CD4-positive, alpha-beta memory T cell (primary cell): ENCODE measurements at regions not wholly inside any gene's neighbourhood (a gene's known extent, or its start where the extent isn't known, plus 50 kb on each side); places are given as distances from the start of the nearest gene placed in this dataset.

Experiments
- CTCF ChIA-PET: fragments of 350-600 bp; sonication (Branson Sonifier 250); formaldehyde crosslinking; loops from one replicate; lab custom pipeline; 2021; ENCODE audit warnings: inconsistent platforms; ENCODE audit not compliant: partially characterized antibody; lab: Charles Lee
- POLR2A ChIA-PET: fragments of 350-600 bp; sonication (Branson Sonifier 250); formaldehyde crosslinking; loops from one replicate; lab custom pipeline; 2021; ENCODE audit not compliant: partially characterized antibody; lab: Charles Lee
- DNase-seq, 5 donors: peaks; one replicate each; pipeline versions ENCODE4 v3.0.0 to v3.0.0-alpha.2; 2020 to 2022; ENCODE audit warnings: mixed read lengths in 1 of 5
- H3K27ac ChIP-seq: one replicate; pipeline ENCODE4 v1.7.0; 2013; ENCODE audit warnings: low read depth, low read length
- H3K27me3 ChIP-seq: 2 replicates; pipeline ENCODE4 v1.7.0; 2013; ENCODE audit warnings: mild to moderate bottlenecking, low read length, moderate library complexity; ENCODE audit not compliant: insufficient read depth
- H3K36me3 ChIP-seq: 2 replicates; pipeline ENCODE4 v1.7.0; 2013; ENCODE audit warnings: mild to moderate bottlenecking, low read length, moderate library complexity; ENCODE audit not compliant: insufficient read depth
- H3K4me1 ChIP-seq: 2 replicates; pipeline ENCODE4 v1.7.0; 2013; ENCODE audit warnings: mild to moderate bottlenecking, low read length, moderate library complexity; ENCODE audit not compliant: insufficient read depth
- H3K4me3 ChIP-seq, 2 donors: one replicate each; pipeline ENCODE4 v1.7.0; 2013; ENCODE audit warnings: low read length in 2 of 2, mild to moderate bottlenecking in 1 of 2
- H3K9me3 ChIP-seq, 2 donors: one replicate each; pipeline ENCODE4 v1.7.0; 2013; ENCODE audit warnings: low read length in 2 of 2, control low read depth in 1 of 2; ENCODE audit not compliant: control insufficient read depth in 1 of 2
- H3K27ac Mint-ChIP-seq, 7 donors: one replicate each; pipeline ENCODE4 v1.8.0; 2020 to 2021; ENCODE audit warnings: mixed read lengths in 7 of 7, mild to moderate bottlenecking in 6 of 7, inconsistent platforms in 3 of 7, moderate library complexity in 3 of 7
- H3K27me3 Mint-ChIP-seq, 2 donors: one replicate each; pipeline ENCODE4 v1.8.0; 2020 to 2021; ENCODE audit warnings: mixed read lengths in 2 of 2
- H3K36me3 Mint-ChIP-seq, 2 donors: one replicate each; pipeline ENCODE4 v1.8.0; 2020 to 2021; ENCODE audit warnings: mixed read lengths in 2 of 2, inconsistent platforms in 1 of 2, mild to moderate bottlenecking in 1 of 2
- H3K4me1 Mint-ChIP-seq, 4 donors: one replicate each; pipeline ENCODE4 v1.8.0; 2020 to 2021; ENCODE audit warnings: mixed read lengths in 4 of 4, mild to moderate bottlenecking in 1 of 4
- H3K4me3 Mint-ChIP-seq, 8 donors: one replicate each; pipeline ENCODE4 v1.8.0; 2020 to 2021; ENCODE audit warnings: mixed read lengths in 8 of 8, mild to moderate bottlenecking in 7 of 8, moderate library complexity in 6 of 8, inconsistent platforms in 3 of 8
- H3K9me3 Mint-ChIP-seq, 8 donors: one replicate each; pipeline ENCODE4 v1.8.0; 2020 to 2021; ENCODE audit warnings: mixed read lengths in 8 of 8, mild to moderate bottlenecking in 5 of 8, inconsistent platforms in 3 of 8, moderate library complexity in 1 of 8
- intact Hi-C: fragments of 100-400 bp; cut with micrococcal nuclease; formaldehyde crosslinking; loops from one replicate; pipeline ENCODE4 v1.15.1; 2023

- POLR2A ChIA-PET, result no interaction called here
- H3K4me3 ChIP-seq, result no peak overlapping the region
- Mint-ChIP-seq H3K27me3 (peaks cover 2 to 5% of the 10 kb centered on the region in 2 donors), H3K36me3 (no peaks in the 10 kb centered on the region), H3K9me3 (no peaks in the 10 kb centered on the region), H3K4me1 (no peaks in the 10 kb centered on the region), H3K4me3 (no peak overlapping the region), H3K27ac (no peak overlapping the region)
- no peak for DNase-seq
- no peaks in the 10 kb centered on the region for H3K36me3 ChIP-seq
- intact Hi-C loops, result no loop called here
- no peak overlapping the region for H3K27ac ChIP-seq
- CTCF ChIA-PET, result no interaction called here
- no peaks in the 10 kb centered on the region for H3K27me3 ChIP-seq
- H3K9me3 ChIP-seq, result no peaks in the 10 kb centered on the region
- H3K4me1 ChIP-seq, result no peaks in the 10 kb centered on the region
Observed at GRCh38 chr10:78378192-78378591, 344.5 kb downstream of the RPS24 start.

DNA sequence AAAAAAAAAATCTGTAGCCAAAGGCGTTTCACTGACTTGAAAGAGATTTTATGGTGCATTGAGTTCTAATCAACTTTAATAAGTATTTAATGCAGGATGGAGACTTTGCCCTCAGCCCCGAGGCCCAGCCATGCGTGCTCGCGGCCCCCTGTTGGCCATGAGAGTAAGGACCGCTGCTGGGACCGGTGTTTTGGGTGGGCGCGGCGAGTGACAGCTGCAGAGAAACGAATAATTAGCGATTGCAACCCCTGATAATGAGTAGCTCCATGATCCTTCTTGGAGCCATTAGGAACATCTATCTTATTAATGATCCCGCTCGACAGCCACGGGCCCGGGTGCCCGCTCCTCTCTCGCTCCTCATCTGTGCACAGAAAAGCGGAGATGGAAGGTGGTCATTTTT, 347.4 kb downstream of the RPS24 start:
- H3K36me3 Mint-ChIP-seq, result no peaks in the 10 kb centered on the region
- POLR2A ChIA-PET, result no interaction called here
- no peak for DNase-seq
- no peak overlapping the region for H3K4me3 Mint-ChIP-seq
- CTCF ChIA-PET, result interaction anchor here (1.0 to 1.5 kb wide), 2 partner anchors 10 to 335 kb away, joined by 3 to 4 read pairs; no protein-coding TSS in a partner anchor
- H3K27me3 Mint-ChIP-seq, result peaks cover 2 to 17% of the 10 kb centered on the region in 2 donors
- Histone ChIP-seq H3K4me3 (no peak overlapping the region), H3K27ac (no peak overlapping the region), H3K36me3 (no peaks in the 10 kb centered on the region), H3K4me1 (no peaks in the 10 kb centered on the region), H3K9me3 (no peaks in the 10 kb centered on the region), H3K27me3 (no peaks in the 10 kb centered on the region)
- no peak overlapping the region for H3K27ac Mint-ChIP-seq
- H3K9me3 Mint-ChIP-seq, result no peaks in the 10 kb centered on the region
- no peaks in the 10 kb centered on the region for H3K4me1 Mint-ChIP-seq
- intact Hi-C loops, result no loop called here

DNA sequence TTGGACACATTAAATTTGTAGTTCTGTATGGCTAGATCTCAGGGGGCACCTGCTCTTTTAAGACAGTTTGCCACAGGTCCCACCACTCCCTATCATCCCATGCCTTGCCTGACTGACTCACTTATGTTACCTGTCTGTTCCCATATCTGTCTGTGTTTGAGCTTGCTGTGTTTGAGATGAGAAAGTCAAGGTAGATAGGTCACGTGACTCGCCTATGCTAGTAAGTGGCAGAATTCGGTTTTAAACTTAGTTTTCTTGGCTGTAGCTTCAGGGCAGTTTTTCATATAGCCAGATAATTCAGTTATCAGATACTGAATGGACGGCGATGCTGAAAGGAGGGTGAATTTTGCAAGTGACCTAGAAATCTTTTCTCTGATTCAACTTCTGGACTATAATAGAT, 348.4 kb downstream of the RPS24 start:
- Mint-ChIP-seq H3K4me3 (no peak overlapping the region), H3K4me1 (no peaks in the 10 kb centered on the region), H3K27me3 (peaks cover 2 to 17% of the 10 kb centered on the region in 2 donors), H3K27ac (no peak overlapping the region), H3K9me3 (no peaks in the 10 kb centered on the region), H3K36me3 (no peaks in the 10 kb centered on the region)
- H3K27me3 ChIP-seq, result no peaks in the 10 kb centered on the region
- no peaks in the 10 kb centered on the region for H3K4me1 ChIP-seq
- intact Hi-C loops, result no loop called here
- H3K4me3 ChIP-seq, result no peak overlapping the region
- POLR2A ChIA-PET, result no interaction called here
- no peaks in the 10 kb centered on the region for H3K36me3 ChIP-seq
- no peaks in the 10 kb centered on the region for H3K9me3 ChIP-seq
- CTCF ChIA-PET, result interaction anchor here (1.5 kb wide), 1 partner anchor 336 kb away, joined by 4 read pairs; no protein-coding TSS in a partner anchor
- DNase-seq, result no peak
- no peak overlapping the region for H3K27ac ChIP-seq

- Histone ChIP-seq H3K9me3 (no peaks in the 10 kb centered on the region), H3K36me3 (no peaks in the 10 kb centered on the region), H3K4me1 (no peaks in the 10 kb centered on the region), H3K4me3 (no peak overlapping the region), H3K27me3 (no peaks in the 10 kb centered on the region), H3K27ac (no peak overlapping the region)
- H3K36me3 Mint-ChIP-seq, result no peaks in the 10 kb centered on the region
- CTCF ChIA-PET, result no interaction called here
- H3K9me3 Mint-ChIP-seq, result no peaks in the 10 kb centered on the region
- H3K4me3 Mint-ChIP-seq, result no peak overlapping the region
- peaks cover 2 to 17% of the 10 kb centered on the region in 2 donors for H3K27me3 Mint-ChIP-seq
- DNase-seq, result no peak
- POLR2A ChIA-PET, result no interaction called here
- H3K4me1 Mint-ChIP-seq, result no peaks in the 10 kb centered on the region
- H3K27ac Mint-ChIP-seq, result no peak overlapping the region
- intact Hi-C loops, result no loop called here
Observed at GRCh38 chr10:78382772-78383171, 349.1 kb downstream of the RPS24 start.

DNA sequence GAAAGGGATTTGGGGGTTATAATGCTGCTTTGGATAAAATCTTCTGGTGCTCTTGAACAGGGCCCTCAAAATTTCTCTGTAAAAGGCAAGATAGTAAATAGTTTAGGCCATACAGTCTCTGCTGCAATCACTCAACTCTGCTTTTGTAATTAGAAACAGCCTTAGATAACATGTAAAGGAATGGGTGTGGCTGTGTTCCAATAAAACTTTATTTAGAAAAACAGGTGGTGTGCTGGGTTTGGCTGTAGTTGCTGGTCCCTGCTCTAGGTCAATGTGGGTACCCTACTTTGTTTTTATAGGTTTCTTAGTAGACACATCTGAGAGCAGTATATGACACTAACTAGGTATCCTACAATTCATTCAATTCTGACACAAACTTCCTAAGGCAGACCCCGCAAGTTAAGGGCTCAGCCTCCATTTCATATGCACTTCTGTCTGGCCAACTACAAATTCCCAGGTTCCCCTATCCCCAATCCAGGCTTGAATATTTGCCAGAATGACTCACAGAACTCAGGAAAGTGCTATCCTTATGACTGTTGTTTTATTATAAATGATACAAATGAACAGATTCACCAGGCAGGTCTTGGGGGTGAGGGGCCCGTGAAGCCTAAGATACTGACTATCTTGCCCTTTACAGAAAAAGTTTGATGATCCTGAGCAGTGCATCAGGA, 349.9 kb downstream of the RPS24 start:
- POLR2A ChIA-PET, result no interaction called here
- Histone ChIP-seq H3K4me1 (no peaks in the 10 kb centered on the region), H3K4me3 (no peak overlapping the region), H3K9me3 (no peaks in the 10 kb centered on the region), H3K27me3 (no peaks in the 10 kb centered on the region), H3K36me3 (no peaks in the 10 kb centered on the region), H3K27ac (no peak overlapping the region)
- no peaks in the 10 kb centered on the region for H3K9me3 Mint-ChIP-seq
- CTCF ChIA-PET, result no interaction called here
- no peak for DNase-seq
- no peaks in the 10 kb centered on the region for H3K36me3 Mint-ChIP-seq
- H3K27me3 Mint-ChIP-seq, result peaks cover 2 to 21% of the 10 kb centered on the region in 2 donors
- H3K27ac Mint-ChIP-seq, result no peak overlapping the region
- H3K4me1 Mint-ChIP-seq, result no peaks in the 10 kb centered on the region
- no peak overlapping the region for H3K4me3 Mint-ChIP-seq
- intact Hi-C loops, result no loop called here

DNA sequence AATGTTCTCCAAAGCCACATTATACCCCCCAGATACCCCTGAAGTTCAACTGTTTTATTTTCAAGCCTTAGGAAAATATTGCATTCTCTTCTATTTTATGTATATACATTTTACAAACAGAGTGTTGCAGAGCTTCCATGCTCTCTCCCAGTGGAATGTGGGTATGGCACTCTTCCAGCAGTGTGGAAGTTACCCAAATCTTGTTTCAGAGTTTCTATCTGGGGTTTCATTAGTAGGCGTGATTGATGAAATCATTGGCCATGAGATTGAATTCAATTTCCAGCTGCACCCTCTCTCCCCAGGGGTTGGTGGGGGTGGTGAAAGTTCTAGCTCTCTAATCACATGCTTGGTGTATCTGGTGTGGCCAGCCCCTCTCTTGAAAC, 350.4 kb downstream of the RPS24 start:
- intact Hi-C loops, result no loop called here
- no peak overlapping the region for H3K27ac Mint-ChIP-seq
- H3K36me3 Mint-ChIP-seq, result no peaks in the 10 kb centered on the region
- Histone ChIP-seq H3K27ac (no peak overlapping the region), H3K4me1 (no peaks in the 10 kb centered on the region), H3K9me3 (no peaks in the 10 kb centered on the region), H3K27me3 (no peaks in the 10 kb centered on the region), H3K4me3 (no peak overlapping the region), H3K36me3 (no peaks in the 10 kb centered on the region)
- H3K27me3 Mint-ChIP-seq, result peaks cover under 1 to 21% of the 10 kb centered on the region in 2 donors
- no peaks in the 10 kb centered on the region for H3K9me3 Mint-ChIP-seq
- POLR2A ChIA-PET, result no interaction called here
- CTCF ChIA-PET, result no interaction called here
- no peak overlapping the region for H3K4me3 Mint-ChIP-seq
- no peaks in the 10 kb centered on the region for H3K4me1 Mint-ChIP-seq
- no peak for DNase-seq

GRCh38 chr10:78385599-78385998, 351.9 kb downstream of the RPS24 start:
- H3K27me3 ChIP-seq, result no peaks in the 10 kb centered on the region
- CTCF ChIA-PET, result no interaction called here
- no peaks in the 10 kb centered on the region for H3K36me3 Mint-ChIP-seq
- no peak overlapping the region for H3K27ac Mint-ChIP-seq
- POLR2A ChIA-PET, result no interaction called here
- no peak overlapping the region for H3K4me3 Mint-ChIP-seq
- no peaks in the 10 kb centered on the region for H3K9me3 Mint-ChIP-seq
- H3K4me3 ChIP-seq, result no peak overlapping the region
- no peak overlapping the region for H3K27ac ChIP-seq
- no peaks in the 10 kb centered on the region for H3K9me3 ChIP-seq
- peaks cover 0 to 26% of the 10 kb centered on the region in 2 donors for H3K27me3 Mint-ChIP-seq
- no peak for DNase-seq
- H3K4me1 Mint-ChIP-seq, result no peaks in the 10 kb centered on the region
- intact Hi-C loops, result no loop called here
- no peaks in the 10 kb centered on the region for H3K36me3 ChIP-seq
- no peaks in the 10 kb centered on the region for H3K4me1 ChIP-seq
